ENCODE measurements at regions not wholly inside any gene's neighbourhood (a gene's known extent, or its start where the extent isn't known, plus 50 kb on each side); places are given as distances from the start of the nearest gene placed in this dataset.

DNA sequence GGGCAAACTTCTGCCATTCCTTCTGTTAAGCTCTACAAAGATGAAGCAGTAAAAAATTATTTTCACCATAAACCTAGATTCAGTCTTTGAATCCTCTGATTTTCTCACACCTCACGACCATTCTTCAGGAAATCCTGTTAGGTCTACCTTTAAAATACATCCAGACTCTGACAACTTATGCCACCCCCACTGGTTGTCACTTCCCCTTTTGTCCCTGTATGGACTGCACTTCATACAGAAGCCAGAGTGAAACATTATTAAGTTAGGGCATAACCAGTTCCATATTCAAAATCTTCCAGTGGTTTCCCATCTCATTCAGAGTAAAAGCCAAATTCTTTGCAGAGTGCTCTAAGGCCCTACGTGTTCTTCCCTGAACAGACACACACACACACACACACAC lies 499.8 kb downstream of the RASEF start:
- H3K27me3 ChIP-seq (ENCODE audit: control insufficient read depth in 2 of 2, insufficient read depth in 2 of 2, low read length in 2 of 2), result no peaks in the 10 kb centered on the region
- H4K20me1 ChIP-seq (replicated peaks; ENCODE audit: control insufficient read depth, insufficient read depth, low read length), result no peaks in the 10 kb centered on the region
- H2AFZ ChIP-seq (ENCODE audit: low read depth, low read length), result no peak overlapping the region
- ChIA-PET CTCF (ENCODE audit: low intra/inter-chr PET ratio) (no interaction called here), POLR2A (no interaction called here)
- H3K27ac ChIP-seq (ENCODE audit: extremely low read depth, low read depth, low read length), result no peak overlapping the region
- no peaks in the 10 kb centered on the region for H3K4me1 ChIP-seq (replicated peaks in 1 of 2; ENCODE audit: control insufficient read depth in 2 of 2, insufficient read depth in 2 of 2, low read length in 2 of 2)
- 0% methylated on average over 1 of the region's 2 CpGs for WGBS (ENCODE audit: insufficient coverage, low coverage, missing lambda C conversion rate)
- H3K9me3 ChIP-seq (replicated peaks; ENCODE audit: control insufficient read depth, insufficient read depth, low read depth, low read length), result no peaks in the 10 kb centered on the region
- in situ Hi-C loops (cut with MboI) (no loop called here), intact Hi-C loops (cut with micrococcal nuclease) (no loop called here)
- BruUV-seq (replicated peaks), result no TSS peak
- no peak overlapping the region for H3K9ac ChIP-seq (ENCODE audit: insufficient read depth in 1 of 2, low read depth in 2 of 2, low read length in 2 of 2)
- no peak for FAIRE-seq
- DNase-seq (ENCODE audit: extremely low read depth in 1 of 4, low spot score in 3 of 4), result no peak
- H3K36me3 ChIP-seq (ENCODE audit: control insufficient read depth, insufficient read depth, low read length), result no peaks in the 10 kb centered on the region
- no peaks in the 10 kb centered on the region for H3K9me1 ChIP-seq (ENCODE audit: control insufficient read depth, insufficient read depth, low read length)
- ATAC-seq, result no peak
- H3K4me2 ChIP-seq (ENCODE audit: insufficient read depth, low read length), result no peak overlapping the region
- no peak overlapping the region for H3K4me3 ChIP-seq
- H3K79me2 ChIP-seq (ENCODE audit: control insufficient read depth, insufficient read depth, low read length), result no peaks in the 10 kb centered on the region
- no peak for TF ChIP-seq FOXJ3 (CRISPR knock-in tag; IDR thresholded peaks at IDR 0.05)
- TF ChIP-seq PHF20 (IDR thresholded peaks at IDR 0.05; ENCODE audit: partially characterized antibody), result no peak
- TF ChIP-seq ZNF77 (CRISPR knock-in tag; IDR thresholded peaks at IDR 0.05), result no peak
- no peak for TF ChIP-seq ZNF449 (CRISPR knock-in tag; IDR thresholded peaks at IDR 0.05)
- TF ChIP-seq CREBBP (IDR thresholded peaks at IDR 0.05; ENCODE audit: low read depth, low read length), result no peak
- no peak for TF ChIP-seq KLF6 (CRISPR knock-in tag; IDR thresholded peaks at IDR 0.05; ENCODE audit: borderline replicate concordance)
- no peak for TF ChIP-seq THAP7 (CRISPR knock-in tag; IDR thresholded peaks at IDR 0.05)
- TF ChIP-seq GABPB2 (CRISPR knock-in tag; conservative IDR thresholded peaks at IDR 0.05), result no peak
- TF ChIP-seq MCM5 (IDR thresholded peaks at IDR 0.05; ENCODE audit: low read depth), result no peak
- no peak for TF ChIP-seq PRDM10 (IDR thresholded peaks at IDR 0.05; ENCODE audit: partially characterized antibody)
- no peak for TF ChIP-seq ETS2 (tag; IDR thresholded peaks at IDR 0.05; ENCODE audit: borderline replicate concordance, poor library complexity, severe bottlenecking)
- no peak for TF ChIP-seq ZNF444 (CRISPR knock-in tag; IDR thresholded peaks at IDR 0.05)
- no peak for TF ChIP-seq POLR2H (tag; IDR thresholded peaks at IDR 0.05; ENCODE audit: low read depth)

Data from K562 (cell line).